HFFc6 (cell line): ENCODE measurements at regions not wholly inside any gene's neighbourhood (a gene's known extent, or its start where the extent isn't known, plus 50 kb on each side); places are given as distances from the start of the nearest gene placed in this dataset.

Experiments used
- DNase-seq: peaks from one replicate; pipeline ENCODE4 v3.0.0-alpha.2; 2018
- H3K27ac Mint-ChIP-seq: 2 replicates; pipeline ENCODE4 v1.8.0; 2020; ENCODE audit warnings: mild to moderate bottlenecking, mixed read lengths
- H3K27me3 Mint-ChIP-seq: 2 replicates; pipeline ENCODE4 v1.8.0; 2021; ENCODE audit warnings: mild to moderate bottlenecking, moderate library complexity, mixed read lengths; ENCODE audit not compliant: insufficient read depth
- H3K36me3 Mint-ChIP-seq: 2 replicates; pipeline ENCODE4 v1.8.0; 2021; ENCODE audit warnings: low read depth, mixed read lengths
- H3K4me1 Mint-ChIP-seq: 2 replicates; pipeline ENCODE4 v1.8.0; 2020; ENCODE audit warnings: low read depth, mixed read lengths
- H3K4me3 Mint-ChIP-seq: 2 replicates; pipeline ENCODE4 v1.8.0; 2020; ENCODE audit warnings: mild to moderate bottlenecking, moderate library complexity, mixed read lengths
- H3K9me3 Mint-ChIP-seq: 2 replicates; pipeline ENCODE4 v1.8.0; 2020; ENCODE audit warnings: mild to moderate bottlenecking, mixed read lengths
- TF ChIP-seq, protein P1 (sequence below): fragments of 200-600 bp; sonication (generic); IDR thresholded peaks from 2 replicates; pipeline ENCODE4 v1.5.0; 2021; ENCODE audit warnings: antibody characterized with exemption, mild to moderate bottlenecking

DNA sequence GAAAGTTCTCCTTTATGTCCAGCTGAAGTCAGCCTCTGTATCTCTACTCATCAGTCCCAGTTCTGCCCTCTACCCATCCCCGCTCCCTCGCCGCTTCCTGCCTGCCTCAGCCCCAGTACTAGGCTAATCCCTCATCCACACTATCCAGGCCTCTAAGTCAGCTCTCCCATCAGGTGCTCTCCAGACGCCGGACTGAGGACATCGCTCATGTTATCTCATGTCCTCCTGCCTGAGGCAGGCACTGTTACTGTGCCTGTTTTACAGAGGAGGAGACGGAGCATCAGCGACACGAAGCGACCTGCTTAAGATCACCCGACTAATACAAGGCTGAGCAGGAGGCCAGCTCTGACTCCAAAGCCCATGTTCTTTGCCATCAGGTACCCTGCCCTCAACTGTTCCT, 57.3 kb upstream of the RUNX3 start:
- DNase-seq: no peak
- Mint-ChIP-seq H3K36me3 (peaks cover under 1% of the 10 kb centered on the region; the same call in 1 of the 2 replicates), H3K4me1 (no peaks in the 10 kb centered on the region), H3K9me3 (peaks cover under 1% of the 10 kb centered on the region; the same call in 1 of the 2 replicates), H3K27me3 (peaks cover 51% of the 10 kb centered on the region), H3K27ac (no peak overlapping the region), H3K4me3 (no peak overlapping the region)
- TF ChIP-seq, protein P1, sequence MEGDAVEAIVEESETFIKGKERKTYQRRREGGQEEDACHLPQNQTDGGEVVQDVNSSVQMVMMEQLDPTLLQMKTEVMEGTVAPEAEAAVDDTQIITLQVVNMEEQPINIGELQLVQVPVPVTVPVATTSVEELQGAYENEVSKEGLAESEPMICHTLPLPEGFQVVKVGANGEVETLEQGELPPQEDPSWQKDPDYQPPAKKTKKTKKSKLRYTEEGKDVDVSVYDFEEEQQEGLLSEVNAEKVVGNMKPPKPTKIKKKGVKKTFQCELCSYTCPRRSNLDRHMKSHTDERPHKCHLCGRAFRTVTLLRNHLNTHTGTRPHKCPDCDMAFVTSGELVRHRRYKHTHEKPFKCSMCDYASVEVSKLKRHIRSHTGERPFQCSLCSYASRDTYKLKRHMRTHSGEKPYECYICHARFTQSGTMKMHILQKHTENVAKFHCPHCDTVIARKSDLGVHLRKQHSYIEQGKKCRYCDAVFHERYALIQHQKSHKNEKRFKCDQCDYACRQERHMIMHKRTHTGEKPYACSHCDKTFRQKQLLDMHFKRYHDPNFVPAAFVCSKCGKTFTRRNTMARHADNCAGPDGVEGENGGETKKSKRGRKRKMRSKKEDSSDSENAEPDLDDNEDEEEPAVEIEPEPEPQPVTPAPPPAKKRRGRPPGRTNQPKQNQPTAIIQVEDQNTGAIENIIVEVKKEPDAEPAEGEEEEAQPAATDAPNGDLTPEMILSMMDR: no peak

DNA sequence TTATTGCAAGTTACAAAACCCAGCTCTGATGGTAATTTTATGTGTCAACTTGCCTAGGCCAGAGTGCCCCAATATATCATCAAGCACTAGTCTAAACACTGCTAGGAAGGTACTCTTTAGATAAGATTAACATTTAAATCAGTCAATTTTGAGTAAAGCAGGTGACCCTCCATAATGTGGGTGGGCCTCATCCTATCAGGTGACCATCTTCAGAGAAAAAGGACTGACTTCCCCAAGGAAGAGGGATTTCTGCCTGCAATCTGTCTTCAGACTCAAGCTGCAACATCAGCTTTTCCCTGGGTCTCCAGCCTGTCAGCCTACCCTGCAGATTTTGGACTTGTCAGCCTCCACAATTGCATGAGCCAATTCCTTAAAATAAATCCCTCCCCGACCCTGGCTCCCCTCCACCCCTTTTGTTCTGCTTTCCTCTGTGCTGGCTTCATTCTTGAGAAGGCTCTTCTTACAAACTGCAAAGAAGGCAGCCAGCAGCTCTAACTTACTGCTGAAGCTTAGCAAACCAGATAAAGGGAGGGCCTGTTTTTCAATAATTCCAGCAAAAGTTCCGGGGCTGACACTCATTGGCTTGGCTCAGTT, 56.4 kb upstream of the RUNX3 start:
- no peak overlapping the region for H3K4me3 Mint-ChIP-seq
- no peak overlapping the region for H3K27ac Mint-ChIP-seq
- TF ChIP-seq, protein P1: no peak
- no peaks in the 10 kb centered on the region for H3K9me3 Mint-ChIP-seq
- DNase-seq: no peak
- peaks cover 45% of the 10 kb centered on the region for H3K27me3 Mint-ChIP-seq
- H3K36me3 Mint-ChIP-seq: no peaks in the 10 kb centered on the region
- H3K4me1 Mint-ChIP-seq: no peaks in the 10 kb centered on the region

DNA sequence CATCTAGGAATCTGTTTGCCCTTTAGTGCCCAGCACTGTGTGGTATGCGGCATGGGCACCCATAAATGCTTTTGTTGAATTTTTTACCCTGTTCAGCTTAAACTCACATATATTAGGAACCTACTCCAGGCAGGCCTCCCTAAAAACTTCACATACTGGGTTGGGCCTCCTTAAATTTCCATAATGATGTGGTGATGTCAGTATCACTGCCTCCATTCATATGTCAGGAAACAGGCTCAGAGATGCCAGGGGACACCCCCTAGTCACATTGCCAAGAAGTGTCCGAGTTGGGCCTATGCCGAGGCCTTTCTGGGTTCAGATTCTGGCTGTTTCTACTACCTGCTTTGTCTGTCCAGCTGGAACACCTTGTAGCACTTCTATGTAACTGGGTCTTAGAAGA, 55.7 kb upstream of the RUNX3 start:
- TF ChIP-seq, protein P1: no peak
- H3K4me1 Mint-ChIP-seq: no peaks in the 10 kb centered on the region
- DNase-seq: no peak
- no peaks in the 10 kb centered on the region for H3K36me3 Mint-ChIP-seq
- H3K27ac Mint-ChIP-seq: no peak overlapping the region
- H3K27me3 Mint-ChIP-seq: peaks cover 41% of the 10 kb centered on the region
- no peaks in the 10 kb centered on the region for H3K9me3 Mint-ChIP-seq
- H3K4me3 Mint-ChIP-seq: no peak overlapping the region

DNA sequence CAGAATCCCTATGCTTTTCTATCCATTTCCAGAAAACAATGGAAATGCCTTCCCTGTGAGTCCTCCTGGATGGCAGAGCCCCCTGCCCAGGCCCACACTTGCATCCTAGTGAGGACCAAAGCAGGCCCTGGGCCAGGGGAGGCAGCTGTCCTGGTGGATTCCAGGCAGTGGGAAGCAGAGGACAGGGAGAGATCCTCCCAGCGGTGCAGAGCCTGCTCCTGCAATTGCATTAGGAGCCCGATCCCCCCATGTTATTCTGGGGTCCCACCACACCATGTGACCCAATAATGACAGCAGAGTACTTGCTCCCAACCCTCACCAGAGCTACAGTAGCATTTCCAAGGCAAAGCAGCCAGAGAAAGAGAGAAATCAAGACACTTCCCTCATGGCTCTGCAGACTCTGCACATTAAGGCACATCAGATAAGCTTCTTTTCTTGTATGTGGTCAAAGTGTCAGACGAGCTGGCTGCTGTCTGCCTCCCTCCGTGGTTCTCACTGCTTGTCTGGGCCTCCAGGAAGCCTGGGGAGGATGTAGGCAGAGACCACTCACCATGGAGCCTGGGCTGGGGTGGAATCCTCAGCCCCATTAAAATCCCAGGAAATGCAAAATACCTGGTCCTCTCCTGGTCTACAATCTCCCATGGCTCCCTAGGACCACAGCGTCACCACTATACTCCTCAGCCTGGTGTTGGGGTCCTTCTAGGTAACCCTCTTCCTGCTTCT, 54.9 kb upstream of the RUNX3 start:
- no peaks in the 10 kb centered on the region for H3K4me1 Mint-ChIP-seq
- no peaks in the 10 kb centered on the region for H3K36me3 Mint-ChIP-seq
- no peaks in the 10 kb centered on the region for H3K9me3 Mint-ChIP-seq
- peaks cover 39% of the 10 kb centered on the region for H3K27me3 Mint-ChIP-seq
- no peak overlapping the region for H3K27ac Mint-ChIP-seq
- no peak for DNase-seq
- no peak overlapping the region for H3K4me3 Mint-ChIP-seq
- TF ChIP-seq, protein P1: no peak

DNA sequence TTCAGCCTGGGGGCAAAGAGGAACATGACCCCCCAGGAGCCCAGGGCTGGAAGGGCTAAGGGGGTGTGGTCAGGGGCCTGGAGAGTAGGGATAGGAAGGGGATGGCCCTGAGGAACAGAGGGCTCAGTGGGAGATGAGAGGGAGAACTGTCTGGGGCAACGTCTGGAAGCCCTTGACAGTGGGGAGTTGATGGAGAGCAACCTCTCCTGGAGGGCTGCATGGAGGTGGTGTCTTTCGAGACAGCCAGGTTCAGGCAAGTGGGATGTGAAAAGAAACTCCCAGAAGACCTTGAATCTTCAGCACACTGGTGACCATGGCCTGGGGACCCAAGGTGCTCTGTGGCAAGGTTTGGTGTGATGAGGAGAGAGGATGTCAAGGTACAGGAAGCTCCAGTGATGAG, 54.2 kb upstream of the RUNX3 start:
- H3K36me3 Mint-ChIP-seq: peaks cover 4% of the 10 kb centered on the region; the same call in 1 of the 2 replicates
- H3K4me3 Mint-ChIP-seq: no peak overlapping the region
- peaks cover 4% of the 10 kb centered on the region; the same call in 1 of the 2 replicates for H3K9me3 Mint-ChIP-seq
- no peaks in the 10 kb centered on the region for H3K4me1 Mint-ChIP-seq
- TF ChIP-seq, protein P1: no peak
- H3K27me3 Mint-ChIP-seq: peaks cover 43% of the 10 kb centered on the region
- DNase-seq: no peak
- H3K27ac Mint-ChIP-seq: no peak overlapping the region
